Coronary artery (tissue), 2 donors: ENCODE measurements at regions not wholly inside any gene's neighbourhood (a gene's known extent, or its start where the extent isn't known, plus 50 kb on each side); places are given as distances from the start of the nearest gene placed in this dataset.

Experiments used
- DNase-seq: peaks from one replicate; pipeline ENCODE4 v3.0.0-alpha.2; 2017; ENCODE audit warnings: low spot score
- H3K27ac ChIP-seq, 2 donors: fragments of 200-600 bp; sonication (generic); one replicate each; pipeline ENCODE4 v1.5.1; 2016 to 2019
- H3K4me3 ChIP-seq: fragments of 200-600 bp; sonication (generic); 2 replicates; pipeline ENCODE4 v1.5.1; 2016; ENCODE audit warnings: mild to moderate bottlenecking, moderate library complexity
- CTCF ChIP-seq: fragments of 200-600 bp; sonication (generic); IDR thresholded peaks from one replicate; pipeline ENCODE4 v1.5.1; 2019; ENCODE audit warnings: antibody characterized with exemption

- DNase-seq: no peak
- Histone ChIP-seq H3K27ac (no peak overlapping the region), H3K4me3 (no peak overlapping the region)
- TF ChIP-seq CTCF: no peak
Measured at GRCh38 chr14:53570411-53571387, 385.9 kb downstream of the BMP4 start.

- no peak overlapping the region for H3K4me3 ChIP-seq
- no peak overlapping the region for H3K27ac ChIP-seq
- no peak for TF ChIP-seq CTCF
- DNase-seq: no peak
Measured at GRCh38 chr14:53569446-53569845, 387.2 kb downstream of the BMP4 start.

GRCh38 chr14:53567236-53567780, 389.3 kb downstream of the BMP4 start:
- no peak overlapping the region for H3K27ac ChIP-seq
- no peak for TF ChIP-seq CTCF
- DNase-seq: no peak
- H3K4me3 ChIP-seq: no peak overlapping the region

GRCh38 chr14:53564870-53565269, 391.8 kb downstream of the BMP4 start:
- DNase-seq: no peak
- TF ChIP-seq CTCF: no peak
- Histone ChIP-seq H3K27ac (no peak overlapping the region), H3K4me3 (no peak overlapping the region)

- no peak overlapping the region for H3K4me3 ChIP-seq
- H3K27ac ChIP-seq: no peak overlapping the region
- DNase-seq: no peak
- TF ChIP-seq CTCF: no peak
Measured at GRCh38 chr14:53563628-53564027, 393.0 kb downstream of the BMP4 start.

GRCh38 chr14:53553221-53553620, 400.1 kb upstream of the DDHD1 start:
- Histone ChIP-seq H3K4me3 (no peak overlapping the region), H3K27ac (no peak overlapping the region)
- no peak for DNase-seq
- no peak for TF ChIP-seq CTCF

- DNase-seq: no peak
- no peak overlapping the region for H3K27ac ChIP-seq
- no peak overlapping the region for H3K4me3 ChIP-seq
- TF ChIP-seq CTCF: no peak
Measured at GRCh38 chr14:53551862-53552261, 398.7 kb upstream of the DDHD1 start.
